ENCODE measurements at regions not wholly inside any gene's neighbourhood (a gene's known extent, or its start where the extent isn't known, plus 50 kb on each side); places are given as distances from the start of the nearest gene placed in this dataset.

GRCh38 chr15:97490429-97490828 lies 470.1 kb upstream of the ARRDC4 start:
- no peaks in the 10 kb centered on the region for H3K27me3 ChIP-seq
- no peak overlapping the region for H3K27ac ChIP-seq
- TF ChIP-seq, protein P1, sequence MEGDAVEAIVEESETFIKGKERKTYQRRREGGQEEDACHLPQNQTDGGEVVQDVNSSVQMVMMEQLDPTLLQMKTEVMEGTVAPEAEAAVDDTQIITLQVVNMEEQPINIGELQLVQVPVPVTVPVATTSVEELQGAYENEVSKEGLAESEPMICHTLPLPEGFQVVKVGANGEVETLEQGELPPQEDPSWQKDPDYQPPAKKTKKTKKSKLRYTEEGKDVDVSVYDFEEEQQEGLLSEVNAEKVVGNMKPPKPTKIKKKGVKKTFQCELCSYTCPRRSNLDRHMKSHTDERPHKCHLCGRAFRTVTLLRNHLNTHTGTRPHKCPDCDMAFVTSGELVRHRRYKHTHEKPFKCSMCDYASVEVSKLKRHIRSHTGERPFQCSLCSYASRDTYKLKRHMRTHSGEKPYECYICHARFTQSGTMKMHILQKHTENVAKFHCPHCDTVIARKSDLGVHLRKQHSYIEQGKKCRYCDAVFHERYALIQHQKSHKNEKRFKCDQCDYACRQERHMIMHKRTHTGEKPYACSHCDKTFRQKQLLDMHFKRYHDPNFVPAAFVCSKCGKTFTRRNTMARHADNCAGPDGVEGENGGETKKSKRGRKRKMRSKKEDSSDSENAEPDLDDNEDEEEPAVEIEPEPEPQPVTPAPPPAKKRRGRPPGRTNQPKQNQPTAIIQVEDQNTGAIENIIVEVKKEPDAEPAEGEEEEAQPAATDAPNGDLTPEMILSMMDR (IDR thresholded peaks at IDR 0.05), result no peak

DNA sequence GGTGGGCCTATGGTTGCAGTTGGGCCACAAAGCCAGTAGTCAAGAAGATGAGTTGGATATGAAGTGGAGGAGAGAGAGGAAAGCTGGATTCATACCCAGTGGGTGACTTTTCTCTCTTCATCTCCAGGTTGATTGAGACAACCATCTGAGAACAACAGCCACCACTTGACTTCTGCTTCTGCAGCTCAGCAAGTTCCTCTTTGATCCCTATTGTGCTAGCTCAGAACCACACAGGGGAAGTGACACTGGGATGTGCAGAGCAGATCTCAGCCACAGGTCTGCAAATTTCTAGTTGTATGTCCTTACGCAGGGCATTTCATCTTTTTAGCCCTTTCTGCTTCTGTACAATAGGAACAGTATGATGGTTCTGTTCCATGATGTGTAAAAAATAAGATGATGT lies 459.2 kb upstream of the ARRDC4 start:
- Histone ChIP-seq H3K9me3 (no peaks in the 10 kb centered on the region), H3K27me3 (no peaks in the 10 kb centered on the region), H3K4me1 (ENCODE audit: control insufficient read depth in 1 of 2, insufficient read depth in 1 of 2, low read depth in 1 of 2, low read length in 1 of 2) (peaks cover 0 to 3% of the 10 kb centered on the region in 2 experiments), H3K27ac (peak overlapping the region; percentile 55), H3K4me3 (ENCODE audit: low read depth in 1 of 2, low read length in 1 of 2) (no peak overlapping the region), H3K36me3 (no peaks in the 10 kb centered on the region)
- TF ChIP-seq, protein P1 (IDR thresholded peaks at IDR 0.05), result no peak

More at GRCh38 chr15:97490429-97490828, 470.1 kb upstream of the ARRDC4 start:
- no peak overlapping the region for H3K4me3 ChIP-seq (ENCODE audit: low read depth in 1 of 2, low read length in 1 of 2)
- H3K9me3 ChIP-seq, result no peaks in the 10 kb centered on the region
- H3K36me3 ChIP-seq, result no peaks in the 10 kb centered on the region
- no peaks in the 10 kb centered on the region for H3K4me1 ChIP-seq (ENCODE audit: control insufficient read depth in 1 of 2, insufficient read depth in 1 of 2, low read depth in 1 of 2, low read length in 1 of 2)

DNA sequence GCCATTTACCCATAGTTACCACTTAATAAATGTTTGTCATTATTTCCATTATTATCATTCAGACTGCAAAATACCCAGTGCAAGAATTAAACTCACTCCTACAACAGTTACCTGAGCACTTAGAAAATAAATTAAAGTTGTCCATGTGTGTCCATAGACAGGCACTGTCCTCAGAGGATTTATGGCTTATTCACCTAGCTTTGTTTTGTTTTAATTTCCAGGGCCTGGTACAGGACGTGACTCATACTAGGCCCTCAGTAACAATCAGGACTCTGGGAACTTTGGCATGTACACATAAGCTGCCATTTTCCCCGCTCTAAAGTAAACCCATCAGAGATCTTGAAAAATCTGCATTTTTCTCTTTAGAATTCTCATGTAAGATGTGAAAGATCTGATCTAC lies 458.5 kb upstream of the ARRDC4 start:
- no peaks in the 10 kb centered on the region for H3K27me3 ChIP-seq
- TF ChIP-seq, protein P1 (IDR thresholded peaks at IDR 0.05), result no peak
- no peaks in the 10 kb centered on the region for H3K9me3 ChIP-seq
- no peaks in the 10 kb centered on the region for H3K36me3 ChIP-seq
- H3K4me1 ChIP-seq (ENCODE audit: control insufficient read depth in 1 of 2, insufficient read depth in 1 of 2, low read depth in 1 of 2, low read length in 1 of 2), result no peaks in the 10 kb centered on the region
- H3K4me3 ChIP-seq (ENCODE audit: low read depth in 1 of 2, low read length in 1 of 2), result no peak overlapping the region
- peak overlapping the region; percentile 24 for H3K27ac ChIP-seq

- Histone ChIP-seq H3K9me3 (no peaks in the 10 kb centered on the region), H3K4me1 (ENCODE audit: control insufficient read depth in 1 of 2, insufficient read depth in 1 of 2, low read depth in 1 of 2, low read length in 1 of 2) (no peaks in the 10 kb centered on the region), H3K4me3 (ENCODE audit: low read depth in 1 of 2, low read length in 1 of 2) (no peak overlapping the region), H3K36me3 (no peaks in the 10 kb centered on the region), H3K27ac (no peak overlapping the region), H3K27me3 (no peaks in the 10 kb centered on the region)
- TF ChIP-seq, protein P1 (IDR thresholded peaks at IDR 0.05), result no peak
These were observed 456.3 kb upstream of the ARRDC4 start for GRCh38 chr15:97504031-97504792.

GRCh38 chr15:97517737-97518136 lies 442.8 kb upstream of the ARRDC4 start:
- Histone ChIP-seq H3K27ac (no peak overlapping the region), H3K27me3 (no peaks in the 10 kb centered on the region), H3K9me3 (no peaks in the 10 kb centered on the region), H3K4me1 (ENCODE audit: control insufficient read depth in 1 of 2, insufficient read depth in 1 of 2, low read depth in 1 of 2, low read length in 1 of 2) (no peaks in the 10 kb centered on the region), H3K4me3 (ENCODE audit: low read depth in 1 of 2, low read length in 1 of 2) (no peak overlapping the region), H3K36me3 (no peaks in the 10 kb centered on the region)
- TF ChIP-seq, protein P1 (IDR thresholded peaks at IDR 0.05), result no peak
